IPS DF 4.7 (cell line): ENCODE measurements at regions not wholly inside any gene's neighbourhood (a gene's known extent, or its start where the extent isn't known, plus 50 kb on each side); places are given as distances from the start of the nearest gene placed in this dataset.
"Not testable (repeated sequence)": the region's sequence is repeated elsewhere in the genome, so short reads cannot be mapped to it uniquely, and the experiment has no call there.

ENCODE experiments used
- DNase-seq: peaks from one replicate; pipeline ENCODE4 v3.0.0-alpha.2; 2013; ENCODE audit warnings: low spot score; ENCODE audit errors: extremely low read depth

DNA sequence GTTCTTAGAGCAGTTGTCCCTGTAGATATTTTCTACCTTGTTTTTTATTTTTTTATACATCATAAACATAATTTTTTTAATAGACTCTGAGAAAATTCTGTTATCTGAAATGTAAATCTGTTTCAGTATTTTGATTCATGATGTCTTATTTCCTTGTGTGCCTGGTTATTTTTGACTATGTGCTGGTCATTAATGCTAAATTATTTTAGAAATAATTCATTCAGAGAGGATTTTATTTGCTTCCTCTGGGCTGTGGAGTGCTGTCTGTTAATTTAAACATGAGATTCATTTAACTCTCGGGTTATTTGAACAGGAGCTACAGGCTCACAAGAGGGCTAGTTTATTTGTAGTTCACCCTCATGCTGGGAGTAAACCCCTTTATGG is 124.3 kb upstream of the PITX1 start:
- no peak for DNase-seq

DNA sequence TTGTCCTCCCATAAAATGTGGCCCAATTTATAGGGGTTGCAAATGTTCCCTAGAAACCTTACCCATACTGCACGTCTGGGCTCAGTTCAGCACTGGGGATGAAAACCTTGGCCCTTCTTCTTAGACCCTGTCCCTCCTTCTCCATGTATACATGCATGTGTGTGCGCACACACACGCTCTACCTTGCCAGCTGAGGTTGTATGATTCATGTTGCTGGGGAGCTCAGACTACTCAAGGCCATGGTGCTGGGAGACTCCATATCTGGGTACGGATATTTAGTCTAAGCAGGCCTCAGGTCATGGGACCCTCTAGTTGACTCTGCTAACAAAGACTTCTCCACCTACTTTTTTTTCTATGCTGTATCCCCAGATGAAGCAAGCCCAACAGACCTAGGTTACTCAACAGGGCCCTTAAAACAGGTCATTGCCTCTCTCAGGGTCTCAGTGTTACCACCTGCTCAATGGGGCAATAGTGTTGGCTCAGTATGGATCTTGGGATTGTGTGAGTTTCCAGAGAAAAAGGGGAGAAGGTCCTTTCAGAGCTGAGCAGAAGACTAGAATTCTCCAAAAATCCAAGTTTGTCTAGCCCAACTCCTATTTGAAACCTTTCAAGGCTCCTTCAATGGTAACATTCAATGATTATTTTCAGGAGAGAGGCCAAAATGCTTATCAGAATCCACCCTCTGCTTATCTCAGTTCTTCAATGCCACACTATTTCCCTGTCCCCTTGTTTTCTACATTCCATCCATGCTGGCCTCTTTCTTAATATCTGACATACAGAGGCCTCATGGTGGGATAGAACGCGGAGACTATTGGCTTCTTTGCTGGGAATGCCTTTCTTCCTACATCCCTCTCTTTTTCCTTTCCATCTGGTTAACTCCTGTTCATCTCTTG is 123.6 kb upstream of the PITX1 start:
- DNase-seq, result no peak

DNA sequence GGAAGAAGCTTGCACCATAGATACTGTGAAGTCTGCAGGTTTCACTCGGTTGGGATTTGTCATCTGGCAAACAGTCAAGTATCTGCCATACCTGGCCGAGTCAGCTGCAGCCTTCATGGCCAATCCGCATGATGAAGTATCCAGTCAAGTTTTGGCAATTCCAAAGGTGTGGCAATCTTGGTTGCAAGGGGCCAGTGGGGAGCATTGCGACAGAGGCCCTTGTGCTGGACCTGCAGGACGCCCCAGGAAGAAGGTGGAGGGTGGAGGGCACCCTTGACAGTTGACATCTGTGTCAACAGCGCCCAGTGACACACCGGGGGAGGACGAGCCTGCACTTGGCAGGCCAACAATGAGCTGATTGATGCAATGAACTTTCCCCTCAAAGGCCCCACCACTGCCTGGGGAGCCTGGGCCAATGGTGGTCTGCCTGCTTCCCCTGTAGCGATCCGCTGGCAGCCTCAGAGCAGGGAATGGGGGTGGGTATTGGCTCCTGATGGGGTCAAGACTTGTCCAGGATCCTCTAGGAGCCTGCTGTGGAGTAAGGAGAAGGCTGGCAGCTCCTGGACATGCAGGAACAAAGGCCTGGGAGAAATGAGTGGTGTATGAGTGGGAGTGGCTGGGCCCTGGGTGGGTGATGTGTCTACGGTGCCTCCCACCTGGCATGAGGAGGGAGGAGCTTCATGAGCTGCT is 122.8 kb upstream of the PITX1 start:
- DNase-seq, result no peak

DNA sequence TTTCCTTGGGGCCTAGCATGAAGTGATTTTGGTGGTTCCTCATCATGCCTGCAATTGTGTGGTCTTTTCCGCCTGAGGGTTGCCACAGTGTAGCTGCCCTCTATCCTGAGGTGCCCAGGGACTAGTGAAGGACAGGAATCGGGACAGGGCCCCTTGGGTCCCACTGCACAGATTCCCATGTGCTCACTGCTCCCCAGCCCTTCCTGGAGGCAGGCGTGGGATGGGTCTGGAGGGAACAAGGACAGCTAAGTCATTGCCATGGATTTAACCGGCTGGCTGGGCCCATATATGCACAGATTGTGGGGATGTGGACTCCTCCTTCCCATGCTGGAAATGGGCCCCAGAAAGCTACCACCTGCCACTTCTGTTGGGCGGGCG is 122.3 kb upstream of the PITX1 start:
- DNase-seq, result no peak

DNA sequence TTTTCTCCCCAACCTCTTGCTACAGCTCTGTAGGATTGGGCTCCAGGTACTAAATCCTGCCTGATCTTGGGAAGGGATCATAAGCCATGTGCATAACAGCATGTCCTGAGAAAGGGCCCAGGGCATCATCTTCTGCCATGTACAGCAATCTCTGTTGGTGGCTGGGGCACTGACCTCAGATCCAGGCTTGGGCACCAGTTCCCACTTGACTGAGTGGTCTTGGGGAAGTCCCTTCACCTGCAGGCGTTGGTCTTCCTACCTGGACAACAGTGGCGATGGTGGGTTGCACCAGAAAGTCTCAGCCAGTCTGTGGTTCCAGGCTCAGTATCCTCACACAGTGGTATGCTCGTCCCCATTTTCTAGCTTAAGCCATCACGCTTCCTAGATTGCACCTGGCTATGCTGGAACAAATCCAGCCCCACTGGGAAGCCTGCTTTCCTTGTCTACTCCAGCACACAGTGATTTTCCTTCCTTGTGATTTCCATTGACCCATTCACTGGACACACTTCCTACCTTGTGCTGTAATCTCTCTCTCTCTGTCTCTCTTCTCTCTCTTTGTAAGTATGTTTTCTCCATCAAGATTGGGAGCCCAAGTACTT is 121.7 kb upstream of the PITX1 start:
- no peak for DNase-seq

DNA sequence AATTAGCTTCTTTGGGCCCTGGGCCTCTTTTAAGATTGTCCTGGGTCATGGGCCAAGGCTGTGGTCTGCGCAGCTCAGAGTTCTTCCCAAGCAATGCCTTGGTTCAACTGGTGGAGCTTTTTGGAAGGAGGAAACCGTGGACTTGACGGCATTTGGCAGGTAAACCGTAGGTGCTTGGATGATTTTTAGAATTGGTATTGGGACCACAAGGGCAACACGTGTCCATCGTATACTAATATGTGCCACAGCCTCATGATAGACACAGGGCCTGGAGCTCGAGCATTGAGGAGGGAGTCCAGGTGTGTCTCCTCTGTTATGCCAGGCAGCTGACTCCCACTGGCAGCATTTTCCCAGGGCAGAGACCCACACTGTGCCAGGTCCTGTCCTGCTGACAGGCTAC is 120.9 kb upstream of the PITX1 start:
- no peak for DNase-seq

DNA sequence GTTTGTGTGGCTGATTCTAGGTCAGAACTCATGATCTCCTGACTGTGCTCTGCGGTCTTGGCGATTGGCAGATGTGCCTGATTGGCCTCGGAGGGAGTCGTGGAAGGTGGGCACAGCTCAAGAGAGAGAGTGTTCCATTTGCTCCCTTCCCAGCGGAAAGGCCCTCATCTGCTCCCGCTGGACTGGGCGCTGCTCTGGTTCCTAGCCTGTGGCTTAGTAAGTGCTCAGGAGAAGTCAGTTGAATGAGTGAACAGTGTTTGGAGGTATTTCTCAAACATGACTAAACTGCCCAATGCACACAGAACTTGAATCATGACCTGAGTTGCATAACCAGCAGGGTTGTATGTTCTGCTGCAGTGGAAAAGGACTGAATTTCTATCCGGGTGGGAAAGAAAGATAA is 120.2 kb upstream of the PITX1 start:
- no peak for DNase-seq

DNA sequence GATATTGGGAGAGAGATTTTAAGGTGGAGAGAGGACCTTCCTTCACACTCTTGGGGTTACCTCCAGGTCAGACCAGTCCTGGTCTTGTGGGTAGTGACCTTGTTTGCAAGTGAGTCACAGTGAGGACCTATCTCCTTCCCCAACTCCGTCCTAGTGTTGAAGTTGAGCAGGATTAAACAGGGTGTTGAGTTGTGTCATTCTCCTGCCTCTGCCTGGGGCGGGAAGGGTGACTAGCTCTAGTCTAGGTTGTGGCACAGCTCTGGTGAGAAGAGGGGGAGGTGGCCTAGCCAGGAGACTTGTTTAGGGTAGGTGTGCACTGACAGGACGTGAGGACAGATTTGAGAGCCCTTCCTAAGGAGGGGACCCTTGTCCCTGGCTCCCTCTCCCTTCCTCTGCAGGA is 119.6 kb upstream of the PITX1 start:
- no peak for DNase-seq

DNA sequence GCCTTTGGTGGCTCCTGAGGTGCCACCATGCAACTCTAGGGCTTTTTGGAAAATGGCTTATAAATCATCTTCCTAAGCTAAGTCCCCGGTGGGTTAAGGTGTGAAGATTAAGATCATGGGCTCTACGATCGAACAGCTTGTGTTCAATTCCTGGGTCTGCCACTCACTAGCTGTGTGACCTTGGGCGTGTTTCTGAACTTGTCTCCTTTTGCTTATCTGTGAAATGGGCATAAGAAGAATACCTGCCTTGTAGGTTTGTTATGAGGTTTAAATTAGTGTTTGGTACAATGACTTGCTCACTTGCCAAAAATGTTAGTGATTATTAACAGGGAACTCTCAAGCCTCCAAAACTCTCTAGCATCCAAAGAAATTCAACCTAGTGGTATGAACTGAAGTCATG is 119.2 kb upstream of the PITX1 start:
- no peak for DNase-seq

DNA sequence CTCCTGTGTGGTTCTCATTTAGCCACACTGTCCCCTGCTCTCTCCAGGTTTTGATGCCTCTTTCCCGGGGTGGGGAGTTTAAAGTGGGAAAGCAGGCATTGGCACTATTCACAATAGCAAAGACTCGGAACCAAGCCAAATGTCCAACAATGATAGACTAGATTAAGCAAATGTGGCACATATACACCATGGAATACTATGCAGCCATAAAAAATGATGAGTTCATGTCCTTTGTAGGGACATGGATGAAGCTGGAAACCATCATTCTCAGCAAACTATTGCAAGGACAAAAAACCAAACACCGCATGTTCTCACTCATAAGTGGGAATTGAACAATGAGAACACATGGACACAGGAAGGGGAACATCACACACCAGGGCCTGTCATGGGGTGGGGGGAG is 117.6 kb upstream of the PITX1 start:
- DNase-seq, result not testable (repeated sequence)

DNA sequence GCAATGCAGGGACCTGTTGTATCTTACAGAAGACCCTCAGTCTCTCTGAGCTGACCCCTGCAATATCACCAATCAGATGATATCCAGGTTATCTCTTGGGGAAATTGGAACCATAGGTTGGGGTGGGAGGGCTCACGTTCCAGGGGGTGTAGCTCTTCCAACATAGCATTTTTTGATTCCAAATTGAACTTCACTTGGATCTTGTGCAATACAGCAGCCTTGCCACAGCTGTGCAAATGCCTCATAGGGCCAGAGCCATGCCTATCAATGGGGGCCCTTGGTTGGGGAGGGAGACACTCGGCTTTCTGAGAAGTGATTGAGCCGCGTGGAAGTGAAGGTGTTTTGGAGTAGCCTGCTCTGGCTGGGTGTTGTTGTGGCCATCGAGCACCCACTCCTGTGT is 117.2 kb upstream of the PITX1 start:
- DNase-seq, result no peak

DNA sequence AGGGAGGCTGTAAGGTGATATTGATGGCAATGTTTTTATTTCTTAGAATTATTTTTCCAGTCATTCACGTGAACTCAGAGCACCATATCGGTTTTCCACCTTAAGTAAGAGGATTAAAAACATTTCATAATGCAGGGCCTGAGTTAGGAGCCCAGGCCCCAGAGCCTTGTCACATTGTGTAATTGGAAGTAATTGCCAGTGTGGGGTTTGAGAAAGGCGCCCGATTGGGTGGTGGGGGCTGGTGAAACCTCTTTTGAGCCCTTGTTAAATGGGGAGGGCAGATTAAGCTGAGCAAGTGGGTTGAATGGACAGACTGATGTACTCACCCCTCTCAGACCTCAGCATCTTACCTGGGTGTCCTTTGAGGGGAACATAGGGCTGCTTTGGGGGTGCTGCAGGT is 116.7 kb upstream of the PITX1 start:
- DNase-seq, result no peak

DNA sequence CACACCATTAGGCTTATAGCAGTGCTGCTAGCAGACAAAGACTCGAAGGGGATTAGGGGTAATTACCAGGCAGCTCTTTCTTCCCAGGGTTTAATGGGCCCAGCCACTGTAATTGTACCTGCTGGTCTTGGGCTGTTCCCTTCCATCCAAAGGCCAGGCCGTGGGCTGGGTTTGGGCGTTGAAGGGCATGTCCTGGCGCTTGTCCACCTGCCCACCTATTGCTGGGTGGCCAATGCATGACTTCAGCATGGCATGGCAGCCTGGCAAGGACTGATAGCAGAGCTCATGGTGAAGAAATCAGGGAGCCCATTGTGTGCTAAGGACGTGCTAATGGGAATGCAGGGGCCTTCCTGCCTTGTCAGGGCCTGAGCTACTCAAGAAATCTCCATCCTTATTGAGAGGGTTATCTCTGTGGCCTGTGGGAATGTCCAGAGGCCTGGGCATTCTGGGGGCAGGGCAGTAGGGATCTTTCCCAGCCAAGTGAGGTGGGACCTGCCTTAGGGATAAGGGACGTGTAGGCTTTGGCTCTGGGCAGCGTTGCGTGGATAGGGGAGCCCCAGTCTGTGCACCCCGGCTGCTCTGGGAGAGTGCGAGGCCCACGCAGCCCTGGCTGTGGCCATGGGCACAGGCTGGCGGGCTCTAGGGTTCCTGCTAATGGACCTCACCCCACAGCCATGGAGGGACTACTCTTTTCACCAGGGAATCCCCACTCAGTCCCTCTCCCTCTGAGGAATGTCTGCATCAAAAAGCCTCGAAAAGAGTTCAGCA is 116.1 kb upstream of the PITX1 start:
- no peak for DNase-seq

DNA sequence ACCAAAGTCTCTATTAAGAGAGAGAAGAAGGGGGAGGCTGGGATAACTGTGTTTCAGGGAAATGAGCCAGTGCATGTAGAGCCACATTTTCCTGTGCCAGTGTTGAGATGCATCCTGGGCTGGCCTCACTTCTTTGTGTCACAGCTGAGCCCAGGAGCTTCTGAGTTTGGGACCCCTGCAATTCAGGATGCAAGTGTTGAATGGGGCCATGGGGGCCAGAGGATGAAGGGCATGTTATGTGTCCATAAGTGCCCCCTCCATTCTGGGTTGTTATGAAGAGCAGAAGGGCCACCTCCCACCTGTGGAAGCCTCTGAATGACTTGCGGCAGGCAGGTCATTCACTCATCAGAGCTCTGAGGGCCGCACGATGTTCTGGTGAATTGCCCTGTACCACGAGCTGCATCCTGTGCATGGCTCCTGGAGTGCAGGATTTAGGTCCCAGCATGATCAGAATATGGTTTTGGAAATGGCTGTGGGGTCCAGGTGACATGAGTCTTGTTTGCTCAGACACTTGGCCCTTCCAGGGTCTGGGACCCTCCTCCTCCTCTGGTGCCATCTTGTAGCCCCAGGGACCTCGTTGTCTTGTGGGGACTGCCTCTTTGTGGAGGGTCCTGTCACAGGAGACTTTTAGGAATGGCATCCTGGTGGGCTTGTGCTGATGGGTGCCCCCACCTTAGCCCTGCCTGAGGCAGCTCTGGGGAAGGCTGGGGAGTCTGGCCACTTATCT is 115.4 kb upstream of the PITX1 start:
- no peak for DNase-seq

DNA sequence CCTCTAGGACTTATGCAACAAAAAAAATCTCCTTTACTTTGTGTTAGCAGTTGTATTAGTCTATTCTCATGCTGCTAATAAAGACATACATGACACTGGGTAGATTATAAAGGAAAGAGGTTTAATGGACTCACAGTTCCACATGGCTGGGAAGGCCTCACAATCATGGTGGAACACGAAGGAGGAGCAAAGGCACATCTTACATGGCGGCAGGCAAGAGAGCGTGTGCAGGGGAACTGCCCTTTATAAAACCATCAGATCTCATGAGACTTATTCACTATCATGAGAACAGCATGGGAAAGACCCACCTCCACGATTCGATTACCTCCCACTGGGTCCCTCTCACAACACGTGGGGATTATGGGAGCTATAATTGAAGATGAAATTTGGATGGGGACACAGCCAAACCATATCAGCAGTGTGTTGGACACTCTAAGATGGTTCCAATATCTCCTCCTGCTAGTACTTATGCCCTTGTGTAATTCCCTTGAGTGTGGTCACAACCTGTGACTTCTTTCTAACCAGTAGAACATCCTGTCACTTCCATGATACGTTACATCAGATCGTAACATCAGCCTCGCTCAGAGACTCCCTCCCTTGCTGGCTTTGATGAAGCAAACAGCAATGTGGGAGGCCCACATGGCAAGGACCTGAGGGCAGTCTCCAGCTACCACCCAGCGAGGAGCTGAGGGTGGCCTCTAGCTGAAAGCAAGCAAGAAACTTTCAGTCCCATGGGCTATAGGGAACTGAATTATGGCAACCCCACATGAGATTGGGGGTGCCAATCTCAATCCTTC is 113.5 kb upstream of the PITX1 start:
- no peak for DNase-seq

DNA sequence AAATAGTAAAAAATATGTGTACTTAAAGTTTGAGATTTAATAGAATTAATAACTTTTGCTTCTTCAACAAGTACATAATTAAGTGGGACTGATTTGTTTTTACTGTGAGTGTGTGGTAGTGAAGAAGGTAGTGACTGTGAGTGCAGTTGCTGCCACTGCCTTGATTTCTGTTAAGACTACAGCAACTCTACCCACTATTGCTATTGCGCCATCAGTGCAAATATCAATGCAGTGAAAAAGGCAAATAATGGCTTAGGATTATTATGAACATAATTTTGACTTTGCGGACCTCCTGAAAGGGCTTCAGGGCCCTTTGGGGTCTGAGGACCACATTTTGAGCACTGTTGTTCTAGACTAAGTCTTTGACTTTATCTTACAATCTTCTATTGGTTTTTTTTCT is 112.0 kb upstream of the PITX1 start:
- DNase-seq, result no peak

DNA sequence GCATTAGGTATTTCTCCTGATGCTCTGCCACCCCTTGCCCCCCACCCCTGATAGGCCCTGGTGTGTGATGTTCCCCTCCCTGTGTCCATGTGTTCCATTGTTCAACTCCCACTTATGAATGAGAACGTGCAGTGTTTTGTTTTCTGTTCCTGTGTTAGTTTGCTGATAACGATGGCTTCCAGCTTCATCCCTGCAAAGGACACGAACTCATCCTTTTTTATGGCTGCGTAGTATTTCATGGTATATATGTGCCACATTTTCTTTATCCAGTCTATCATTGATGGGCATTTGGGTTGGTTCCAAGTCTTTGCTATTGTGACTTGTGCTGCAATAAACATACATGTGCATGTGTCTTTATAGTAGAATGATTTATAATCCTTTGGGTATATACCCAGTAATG is 109.7 kb upstream of the PITX1 start:
- DNase-seq, result not testable (repeated sequence)

DNA sequence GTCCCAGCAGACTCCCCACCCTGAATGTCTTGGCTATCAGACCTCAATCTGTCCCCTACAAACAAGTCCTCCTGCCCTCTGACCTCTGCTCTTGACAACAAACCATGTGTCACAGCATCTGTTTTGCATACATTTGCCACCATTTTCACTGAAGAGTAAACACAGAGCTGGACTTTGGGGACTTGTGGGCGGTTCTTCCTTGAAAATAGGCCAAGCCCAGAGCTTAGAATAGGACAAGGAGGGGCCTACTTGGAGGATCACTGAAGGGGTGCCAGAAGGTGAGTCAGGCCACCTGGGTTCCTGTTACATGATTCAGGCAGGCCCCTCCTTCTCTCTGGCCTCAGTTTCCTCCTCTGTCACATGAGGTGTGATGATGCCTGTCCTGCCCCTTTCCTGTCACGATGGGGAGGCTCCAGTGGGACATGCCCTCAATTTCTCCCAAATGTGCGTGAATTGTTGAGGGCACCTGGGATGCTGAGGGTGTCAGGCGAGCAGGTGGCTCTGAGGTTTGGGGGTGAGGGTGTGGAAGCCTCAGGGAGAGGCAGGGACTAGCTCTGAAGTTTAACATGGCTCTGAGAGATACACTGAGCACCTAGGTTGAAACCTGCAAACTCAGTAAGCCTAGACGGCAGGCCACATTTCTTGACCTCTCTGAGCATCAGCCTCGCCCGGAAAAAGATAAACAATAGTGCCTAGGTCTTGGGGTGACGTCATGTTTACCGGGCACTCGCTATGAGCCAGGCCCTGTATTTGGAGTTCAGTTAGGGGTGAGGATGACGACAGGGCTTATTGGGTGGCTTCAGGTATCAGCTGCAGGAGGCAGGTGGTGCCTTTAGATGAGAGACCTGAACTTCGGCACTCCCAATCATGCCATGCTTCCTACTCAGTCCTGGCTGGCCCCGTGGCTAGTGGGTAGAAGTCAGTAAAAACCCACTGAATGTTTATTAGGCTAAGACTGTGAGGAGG is 107.6 kb upstream of the PITX1 start:
- no peak for DNase-seq
